ENCODE measurements at regions not wholly inside any gene's neighbourhood (a gene's known extent, or its start where the extent isn't known, plus 50 kb on each side); places are given as distances from the start of the nearest gene placed in this dataset.

DNA sequence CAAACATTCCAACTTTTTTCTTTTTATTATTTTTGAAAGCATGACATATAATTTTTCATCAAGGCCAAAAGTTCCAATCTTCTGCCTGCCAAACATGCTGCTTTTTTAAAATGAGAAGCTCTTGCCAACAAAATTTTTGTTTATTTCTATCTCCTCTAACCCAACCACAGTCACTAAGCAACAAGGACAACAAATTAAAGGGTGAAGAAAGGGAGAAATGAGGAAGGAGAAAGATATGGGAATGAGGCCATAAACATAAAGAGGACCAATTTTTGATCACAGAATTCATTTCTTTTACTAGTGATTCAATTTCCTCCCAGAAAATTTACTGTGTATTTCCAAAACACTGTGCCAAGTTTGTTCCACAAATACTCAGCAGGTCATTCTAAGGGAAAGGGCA lies 537.0 kb upstream of the DIAPH2 start:
- DNase-seq = no peak
- Histone ChIP-seq H3K27ac (no peak overlapping the region), H3K4me3 (no peak overlapping the region), H3K4me1 (no peaks in the 10 kb centered on the region), H3K27me3 (no peaks in the 10 kb centered on the region), H3K9me3 (no peaks in the 10 kb centered on the region), H3K36me3 (ENCODE audit: low read depth, missing control alignments) (no peaks in the 10 kb centered on the region)
- intact Hi-C loops (cut with DNase I; ENCODE audit: low total_unique reads) = no loop called here
- TF ChIP-seq POLR2A (IDR thresholded peaks at IDR 0.05) = no peak
- TF ChIP-seq, protein P1, sequence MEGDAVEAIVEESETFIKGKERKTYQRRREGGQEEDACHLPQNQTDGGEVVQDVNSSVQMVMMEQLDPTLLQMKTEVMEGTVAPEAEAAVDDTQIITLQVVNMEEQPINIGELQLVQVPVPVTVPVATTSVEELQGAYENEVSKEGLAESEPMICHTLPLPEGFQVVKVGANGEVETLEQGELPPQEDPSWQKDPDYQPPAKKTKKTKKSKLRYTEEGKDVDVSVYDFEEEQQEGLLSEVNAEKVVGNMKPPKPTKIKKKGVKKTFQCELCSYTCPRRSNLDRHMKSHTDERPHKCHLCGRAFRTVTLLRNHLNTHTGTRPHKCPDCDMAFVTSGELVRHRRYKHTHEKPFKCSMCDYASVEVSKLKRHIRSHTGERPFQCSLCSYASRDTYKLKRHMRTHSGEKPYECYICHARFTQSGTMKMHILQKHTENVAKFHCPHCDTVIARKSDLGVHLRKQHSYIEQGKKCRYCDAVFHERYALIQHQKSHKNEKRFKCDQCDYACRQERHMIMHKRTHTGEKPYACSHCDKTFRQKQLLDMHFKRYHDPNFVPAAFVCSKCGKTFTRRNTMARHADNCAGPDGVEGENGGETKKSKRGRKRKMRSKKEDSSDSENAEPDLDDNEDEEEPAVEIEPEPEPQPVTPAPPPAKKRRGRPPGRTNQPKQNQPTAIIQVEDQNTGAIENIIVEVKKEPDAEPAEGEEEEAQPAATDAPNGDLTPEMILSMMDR (IDR thresholded peaks at IDR 0.05) = no peak

GRCh38 chrX:96170626-96171025 lies 514.0 kb upstream of the DIAPH2 start:
- no peak overlapping the region for H3K4me3 ChIP-seq
- TF ChIP-seq POLR2A (IDR thresholded peaks at IDR 0.05) = no peak
- TF ChIP-seq, protein P1 (IDR thresholded peaks at IDR 0.05) = no peak
- H3K9me3 ChIP-seq = no peaks in the 10 kb centered on the region
- H3K27ac ChIP-seq = no peak overlapping the region
- no peaks in the 10 kb centered on the region for H3K36me3 ChIP-seq (ENCODE audit: low read depth, missing control alignments)
- 90 to 100% methylated on average over 1 of the region's 1 CpG for WGBS, 2 donors
- DNase-seq = no peak
- no peaks in the 10 kb centered on the region for H3K4me1 ChIP-seq
- intact Hi-C loops (cut with DNase I; ENCODE audit: low total_unique reads) = no loop called here
- H3K27me3 ChIP-seq = no peaks in the 10 kb centered on the region

DNA sequence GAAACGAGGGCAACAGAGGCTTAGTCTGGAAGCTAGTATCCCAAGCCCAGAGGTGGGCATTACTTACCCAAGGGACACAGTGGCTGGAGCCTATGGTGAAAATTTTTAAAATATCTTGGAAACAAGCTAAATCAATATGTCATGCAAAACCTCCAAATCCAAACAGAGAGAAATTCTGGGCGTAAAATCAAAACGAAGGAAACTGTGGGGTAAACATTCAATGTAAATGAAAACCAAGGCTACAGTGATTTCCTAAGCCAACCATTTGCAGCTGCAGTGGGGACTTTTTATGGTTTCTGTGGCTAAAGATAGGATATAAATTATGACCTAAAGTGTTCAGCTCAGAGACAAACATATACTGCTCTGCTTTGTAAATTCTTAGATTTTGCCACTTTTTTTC lies 507.7 kb upstream of the DIAPH2 start:
- Histone ChIP-seq H3K4me3 (no peak overlapping the region), H3K4me1 (no peaks in the 10 kb centered on the region), H3K27ac (no peak overlapping the region), H3K36me3 (ENCODE audit: low read depth, missing control alignments) (no peaks in the 10 kb centered on the region), H3K9me3 (no peaks in the 10 kb centered on the region), H3K27me3 (no peaks in the 10 kb centered on the region)
- intact Hi-C loops (cut with DNase I; ENCODE audit: low total_unique reads) = no loop called here
- no peak for TF ChIP-seq POLR2A (IDR thresholded peaks at IDR 0.05)
- TF ChIP-seq, protein P1 (IDR thresholded peaks at IDR 0.05) = no peak
- WGBS, 2 donors = 44 to 59% methylated on average over 3 of the region's 3 CpGs
- DNase-seq = no peak

DNA sequence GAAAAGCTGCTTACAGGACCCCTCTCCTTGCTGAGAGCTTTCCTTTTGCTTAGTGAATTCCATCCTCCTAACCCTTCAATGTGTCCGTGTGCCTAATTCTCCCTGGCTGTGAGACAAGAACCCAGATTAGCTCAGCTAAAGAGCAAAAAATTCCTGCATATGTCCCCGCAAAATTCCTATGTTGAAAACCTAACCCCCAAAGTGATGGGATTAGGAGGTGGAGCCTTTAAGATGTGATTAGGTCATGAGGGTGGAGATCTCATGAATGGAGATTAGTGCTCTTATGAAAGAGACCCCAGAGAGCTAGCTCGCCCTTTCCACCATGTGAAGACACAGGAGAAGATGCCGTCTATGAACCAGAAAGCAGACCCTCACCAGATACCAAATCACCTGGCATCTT lies 503.0 kb upstream of the DIAPH2 start:
- intact Hi-C loops (cut with DNase I; ENCODE audit: low total_unique reads) = no loop called here
- Histone ChIP-seq H3K36me3 (ENCODE audit: low read depth, missing control alignments) (no peaks in the 10 kb centered on the region), H3K4me1 (no peaks in the 10 kb centered on the region), H3K9me3 (no peaks in the 10 kb centered on the region), H3K4me3 (no peak overlapping the region), H3K27ac (no peak overlapping the region), H3K27me3 (no peaks in the 10 kb centered on the region)
- DNase-seq = no peak
- WGBS, 2 donors = 70 to 77% methylated on average over 3 to 4 of the region's 4 CpGs
- TF ChIP-seq, protein P1 (IDR thresholded peaks at IDR 0.05) = no peak

GRCh38 chrX:96182366-96182765 lies 502.3 kb upstream of the DIAPH2 start:
- WGBS, 2 donors = 40 to 58% methylated on average over 1 of the region's 1 CpG
- peak; percentile 62 for DNase-seq
- intact Hi-C loops (cut with DNase I; ENCODE audit: low total_unique reads) = no loop called here
- no peaks in the 10 kb centered on the region for H3K9me3 ChIP-seq
- no peak for TF ChIP-seq POLR2A (IDR thresholded peaks at IDR 0.05)
- TF ChIP-seq, protein P1 (IDR thresholded peaks at IDR 0.05) = peak; percentile 9 to 36 (median 27)
- no peak overlapping the region for H3K4me3 ChIP-seq
- H3K27ac ChIP-seq = no peak overlapping the region
- H3K4me1 ChIP-seq = no peaks in the 10 kb centered on the region
- no peaks in the 10 kb centered on the region for H3K27me3 ChIP-seq
- no peaks in the 10 kb centered on the region for H3K36me3 ChIP-seq (ENCODE audit: low read depth, missing control alignments)
